B cell (primary cell): ENCODE measurements at regions not wholly inside any gene's neighbourhood (a gene's known extent, or its start where the extent isn't known, plus 50 kb on each side); places are given as distances from the start of the nearest gene placed in this dataset.
"Not testable (repeated sequence)": the region's sequence is repeated elsewhere in the genome, so short reads cannot be mapped to it uniquely, and the experiment has no call there.

Experiments used
- CTCF ChIP-seq: fragments of 200-600 bp; IDR thresholded peaks from one replicate; pipeline ENCODE4 v1.8.0; 2022; ENCODE audit warnings: antibody characterized with exemption, mild to moderate bottlenecking
- EZH2 ChIP-seq: IDR thresholded peaks from 2 replicates; pipeline ENCODE4 v1.6.1; 2012; ENCODE audit warnings: borderline replicate concordance, low read depth, mild to moderate bottlenecking, moderate library complexity, low read length; ENCODE audit not compliant: insufficient read depth, poor library complexity, severe bottlenecking

GRCh38 chr4:121592257-121592656, 104.5 kb downstream of the ANXA5 start:
- not testable (repeated sequence) for TF ChIP-seq CTCF, EZH2
